Cardiac fibroblast (primary cell): ENCODE measurements at regions not wholly inside any gene's neighbourhood (a gene's known extent, or its start where the extent isn't known, plus 50 kb on each side); places are given as distances from the start of the nearest gene placed in this dataset.
A peak's percentile ranks its signal among the peaks of the same experiment; 100 is the strongest.

ENCODE experiments used
- DNase-seq, 2 donors: peaks; one replicate each; pipeline versions ENCODE4 v3.0.0 to v3.0.0-alpha.2; 2010; ENCODE audit warnings: low read depth in 2 of 2
- H3K4me3 ChIP-seq, 2 donors: replicated peaks in 1 of 2; 1 replicate in 1 of 2; 2 replicates in 1 of 2; pipeline ENCODE4 v1.5.1; 2011; ENCODE audit warnings: low read depth in 2 of 2, low read length in 2 of 2, mild to moderate bottlenecking in 2 of 2, moderate library complexity in 1 of 2
- CTCF ChIP-seq: IDR thresholded peaks from one replicate; pipeline ENCODE4 v1.5.1; 2011; ENCODE audit warnings: low read depth, mild to moderate bottlenecking, low read length, inconsistent platforms

- peak in 1 of 2 donors; percentile 92 for DNase-seq
- no peak overlapping the region for H3K4me3 ChIP-seq
- TF ChIP-seq CTCF, result no peak
Measured at GRCh38 chr16:64657316-64658011, 464.4 kb downstream of the CDH11 start.

- peak in 1 of 2 donors; percentile 31 for DNase-seq
Measured at GRCh38 chr16:64656471-64656870, 465.4 kb downstream of the CDH11 start.

DNA sequence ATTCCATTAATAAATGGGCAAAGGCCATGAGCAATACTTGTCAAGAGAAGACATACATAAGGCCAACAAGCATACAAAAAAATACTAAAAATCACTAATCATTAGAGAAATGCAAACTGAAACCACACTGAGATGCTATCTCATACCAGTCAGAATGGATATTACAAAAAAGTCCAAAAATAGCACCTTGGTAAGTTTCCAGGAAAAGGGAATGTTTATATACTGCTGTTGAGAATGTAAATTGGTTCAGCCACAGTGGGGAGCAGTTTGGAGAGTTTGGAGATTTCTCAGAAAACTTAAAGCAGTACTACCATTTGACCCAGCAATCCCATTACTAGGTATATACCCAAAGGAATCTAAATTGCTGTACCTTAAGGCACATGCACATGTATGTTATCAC is 467.7 kb downstream of the CDH11 start:
- TF ChIP-seq CTCF, result no peak
- H3K4me3 ChIP-seq, result no peak overlapping the region
- peak; percentile 2 to 56 for DNase-seq

More at GRCh38 chr16:64656471-64656870, 465.4 kb downstream of the CDH11 start:
- TF ChIP-seq CTCF, result no peak
- no peak overlapping the region for H3K4me3 ChIP-seq

DNA sequence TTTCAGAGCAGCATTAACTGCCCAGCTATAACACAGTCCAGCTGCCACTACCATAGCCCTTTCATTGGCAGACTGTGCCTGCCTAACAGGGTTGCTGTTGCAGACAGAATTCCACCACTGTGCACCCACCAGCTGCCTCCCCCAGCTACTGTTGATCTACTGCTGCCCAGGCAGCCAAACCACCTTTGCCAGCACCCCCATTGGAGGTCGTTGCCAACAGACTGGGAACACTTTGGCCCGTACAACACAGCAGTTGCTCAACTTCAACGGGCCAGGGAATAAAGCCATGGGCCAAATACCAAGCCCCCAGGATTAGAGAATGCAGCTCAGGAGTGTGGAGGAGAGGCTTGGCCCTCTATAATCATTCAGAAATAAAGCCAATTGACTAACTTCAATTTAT is 473.6 kb downstream of the CDH11 start:
- no peak overlapping the region for H3K4me3 ChIP-seq
- DNase-seq, result no peak
- no peak for TF ChIP-seq CTCF

DNA sequence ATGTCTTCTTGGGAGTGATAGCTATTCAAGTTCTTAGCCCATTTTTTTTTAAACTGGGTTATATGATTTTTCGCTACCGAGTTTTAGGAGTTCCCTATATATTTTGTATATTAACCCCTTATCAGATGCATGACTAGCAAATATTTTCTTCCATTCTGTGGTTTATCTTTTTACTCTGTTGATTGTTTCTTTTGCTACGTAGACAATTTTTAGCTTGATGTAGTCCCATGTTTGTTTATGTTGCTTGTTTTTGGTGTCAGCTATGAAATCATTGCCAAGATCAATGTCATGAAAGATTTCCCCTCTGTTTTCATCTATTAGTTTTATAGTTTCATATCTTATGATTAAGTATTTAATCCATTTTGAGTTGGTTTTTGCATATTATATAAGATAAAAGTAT is 480.5 kb downstream of the CDH11 start:
- DNase-seq, result no peak
- H3K4me3 ChIP-seq, result no peak overlapping the region
- no peak for TF ChIP-seq CTCF

GRCh38 chr16:64638766-64639165 is 483.1 kb downstream of the CDH11 start:
- DNase-seq, result no peak
- TF ChIP-seq CTCF, result no peak
- no peak overlapping the region for H3K4me3 ChIP-seq

GRCh38 chr16:64629622-64630021 is 492.2 kb downstream of the CDH11 start:
- TF ChIP-seq CTCF, result no peak
- peak in 1 of 2 donors; percentile 63 for DNase-seq
- no peak overlapping the region for H3K4me3 ChIP-seq
